PFSK-1 (cell line): ENCODE measurements at regions not wholly inside any gene's neighbourhood (a gene's known extent, or its start where the extent isn't known, plus 50 kb on each side); places are given as distances from the start of the nearest gene placed in this dataset.

Source experiments
- POLR2AphosphoS5 ChIP-seq: IDR thresholded peaks from 2 replicates; pipeline ENCODE4 v1.6.1; 2012; ENCODE audit warnings: low read depth, mild to moderate bottlenecking, control low read depth, low read length, moderate library complexity
- REST ChIP-seq, 2 experiments: IDR thresholded peaks; 2 replicates each; pipeline versions ENCODE4 v1.6.1 to v1.8.0; 2011 to 2012; ENCODE audit warnings: low read depth in 2 of 2, low read length in 2 of 2, control low read depth in 1 of 2, inconsistent platforms in 1 of 2, mild to moderate bottlenecking in 1 of 2, moderate library complexity in 1 of 2; ENCODE audit not compliant: insufficient read depth in 1 of 2
- SIN3A ChIP-seq: IDR thresholded peaks from 2 replicates; pipeline ENCODE4 v1.6.1; 2012; ENCODE audit warnings: mild to moderate bottlenecking, low read length, moderate library complexity, borderline replicate concordance; ENCODE audit not compliant: insufficient read depth

- TF ChIP-seq POLR2AphosphoS5 = no peak
- no peak for TF ChIP-seq SIN3A
- no peak for TF ChIP-seq REST (IDR thresholded peaks at IDR 0.05; ENCODE audit: insufficient read depth in 1 of 2, low read depth in 2 of 2, low read length in 2 of 2)
Measured at GRCh38 chr11:22556381-22556780, 69.2 kb downstream of the FANCF start.
